Ovary (tissue), 7 donors: ENCODE measurements at regions not wholly inside any gene's neighbourhood (a gene's known extent, or its start where the extent isn't known, plus 50 kb on each side); places are given as distances from the start of the nearest gene placed in this dataset.

Source experiments
- DNase-seq, 5 donors: peaks; one replicate each; pipeline ENCODE4 v3.0.0-alpha.2; 2019 to 2020
- H3K27ac ChIP-seq, 2 donors: fragments of 200-600 bp; one replicate each; pipeline versions ENCODE4 v1.5.1 to v1.8.0; 2019 to 2022
- H3K27me3 ChIP-seq: fragments of 200-600 bp; one replicate; pipeline ENCODE4 v1.8.0; 2022
- H3K36me3 ChIP-seq: fragments of 200-600 bp; sonication (generic); one replicate; pipeline ENCODE4 v1.5.1; 2019
- H3K4me1 ChIP-seq: one replicate; pipeline ENCODE4 v1.8.1; 2013; ENCODE audit warnings: mild to moderate bottlenecking, moderate library complexity; ENCODE audit not compliant: insufficient read depth
- H3K4me3 ChIP-seq: fragments of 200-600 bp; sonication (generic); one replicate; pipeline ENCODE4 v1.5.1; 2017
- H3K9me3 ChIP-seq, 2 donors: fragments of 200-600 bp in 1 of 2; sonication (generic) in 1 of 2; one replicate each; pipeline versions ENCODE4 v1.5.1 to v1.8.1; 2013 to 2019; ENCODE audit warnings: mild to moderate bottlenecking in 1 of 2, moderate library complexity in 1 of 2
- CTCF ChIP-seq, 3 donors: fragments of 450-650 bp in 2 of 3; fragments of 200-600 bp in 1 of 3; IDR thresholded peaks; one replicate each; pipeline versions ENCODE4 v1.5.1 to v1.8.0; 2016 to 2022; ENCODE audit warnings: antibody characterized with exemption in 3 of 3, mild to moderate bottlenecking in 1 of 3
- EP300 ChIP-seq: sonication (generic); formaldehyde crosslinking; IDR thresholded peaks from one replicate; pipeline ENCODE4 v1.6.1; 2017; ENCODE audit warnings: antibody characterized with exemption
- POLR2A ChIP-seq: fragments of 450-650 bp; IDR thresholded peaks from one replicate; pipeline ENCODE4 v1.6.1; 2017; ENCODE audit warnings: antibody characterized with exemption, mild to moderate bottlenecking, moderate library complexity
- WGBS, 3 donors: extraction: QIAGEN DNeasy Blood & Tissue Kit in 1 of 3; methylation state at CpG; one replicate each; pipeline versions ENCODE4 v1.1.5 to v1.1.7; 2013 to 2017; 5-methylcytosine and 5-hydroxymethylcytosine counted together
- intact Hi-C, 4 donors: fragments of 100-400 bp; cut with DNase I; formaldehyde crosslinking; loops; one replicate each; pipeline versions ENCODE4 v1.11.0 to v1.15.1; 2022 to 2023
- donor health status: DM: no; HTN: no; CAD: no; lungs with moderate emphysema.
- donor health status: DM: no; HTN: no; CAD: no.
- donor health status: Bipolar disorder and iron deficiency.
- donor health status: DM: no; HTN: no; CAD: no.
- donor health status: DM: yes; HTN: yes; CAD: no.

- no peak overlapping the region for H3K4me3 ChIP-seq
- TF ChIP-seq POLR2A (no peak), CTCF (IDR thresholded peaks at IDR 0.05) (no peak), EP300 (no peak)
- H3K9me3 ChIP-seq, result no peaks in the 10 kb centered on the region
- H3K36me3 ChIP-seq, result no peaks in the 10 kb centered on the region
- intact Hi-C loops, result no loop called here
- H3K4me1 ChIP-seq, result no peaks in the 10 kb centered on the region
- H3K27me3 ChIP-seq, result no peaks in the 10 kb centered on the region
- H3K27ac ChIP-seq, result no peak overlapping the region
- WGBS, 3 donors, result 90 to 96% (median 95%) methylated on average over 5 of the region's 5 CpGs
- DNase-seq, result no peak
Observed at GRCh38 chr16:79662669-79663313, 62.3 kb upstream of the MAF start.

- TF ChIP-seq POLR2A (no peak), EP300 (no peak), CTCF (IDR thresholded peaks at IDR 0.05) (no peak)
- no peaks in the 10 kb centered on the region for H3K36me3 ChIP-seq
- H3K4me1 ChIP-seq, result no peaks in the 10 kb centered on the region
- intact Hi-C loops, result no loop called here
- no peak overlapping the region for H3K4me3 ChIP-seq
- H3K27ac ChIP-seq, result no peak overlapping the region
- H3K27me3 ChIP-seq, result no peaks in the 10 kb centered on the region
- H3K9me3 ChIP-seq, result no peaks in the 10 kb centered on the region
- no peak for DNase-seq
- 92 to 100% (median 95%) methylated on average over 1 of the region's 1 CpG for WGBS, 3 donors
Observed at GRCh38 chr16:79662122-79662521, 61.6 kb upstream of the MAF start.

GRCh38 chr16:79661578-79661977 lies 61.0 kb upstream of the MAF start:
- no peak for DNase-seq
- no peak for TF ChIP-seq EP300
- TF ChIP-seq CTCF (IDR thresholded peaks at IDR 0.05), result no peak
- TF ChIP-seq POLR2A, result no peak
- no peak overlapping the region for H3K4me3 ChIP-seq
- H3K27me3 ChIP-seq, result no peaks in the 10 kb centered on the region
- H3K9me3 ChIP-seq, result no peaks in the 10 kb centered on the region
- no peaks in the 10 kb centered on the region for H3K4me1 ChIP-seq
- intact Hi-C loops, result no loop called here
- no peaks in the 10 kb centered on the region for H3K36me3 ChIP-seq
- H3K27ac ChIP-seq, result no peak overlapping the region
- 75 to 85% (median 85%) methylated on average over 5 of the region's 5 CpGs for WGBS, 3 donors

- no peak for DNase-seq
- intact Hi-C loops, result no loop called here
- Histone ChIP-seq H3K36me3 (no peaks in the 10 kb centered on the region), H3K4me3 (no peak overlapping the region), H3K27me3 (no peaks in the 10 kb centered on the region), H3K9me3 (no peaks in the 10 kb centered on the region), H3K27ac (no peak overlapping the region), H3K4me1 (no peaks in the 10 kb centered on the region)
- WGBS, 3 donors, result 56 to 66% (median 64%) methylated on average over 5 of the region's 5 CpGs
- TF ChIP-seq CTCF (IDR thresholded peaks at IDR 0.05) (no peak), POLR2A (no peak), EP300 (no peak)
Observed at GRCh38 chr16:79659344-79659743, 58.8 kb upstream of the MAF start.
